ENCODE measurements at regions not wholly inside any gene's neighbourhood (a gene's known extent, or its start where the extent isn't known, plus 50 kb on each side); places are given as distances from the start of the nearest gene placed in this dataset.

GRCh38 chr16:13684819-13685563 is 235.0 kb upstream of the ERCC4 start:
- Histone ChIP-seq H3K9me3 (no peaks in the 10 kb centered on the region), H3K27ac (no peak overlapping the region), H3K4me3 (no peak overlapping the region), H3K36me3 (no peaks in the 10 kb centered on the region), H3K27me3 (no peaks in the 10 kb centered on the region), H3K4me1 (ENCODE audit: insufficient read depth) (no peaks in the 10 kb centered on the region)
- intact Hi-C loops (cut with DNase I), result no loop called here
- WGBS, 3 donors, result 29 to 55% (median 30%) methylated on average over 5 of the region's 5 CpGs
- no peak for DNase-seq
- no peak for TF ChIP-seq POLR2A (IDR thresholded peaks at IDR 0.05)

- no peak for DNase-seq
- H3K27ac ChIP-seq, result no peak overlapping the region
- no peaks in the 10 kb centered on the region for H3K36me3 ChIP-seq
- intact Hi-C loops (cut with DNase I), result loop anchor here in 1 of 4 donors (10.0 kb wide), 1 partner anchor 61 kb away; no protein-coding TSS in a partner anchor
- H3K4me1 ChIP-seq (ENCODE audit: insufficient read depth), result no peaks in the 10 kb centered on the region
- no peaks in the 10 kb centered on the region for H3K9me3 ChIP-seq
- no peak overlapping the region for H3K4me3 ChIP-seq
- no peaks in the 10 kb centered on the region for H3K27me3 ChIP-seq
- TF ChIP-seq POLR2A (IDR thresholded peaks at IDR 0.05) (no peak), EP300 (IDR thresholded peaks at IDR 0.05) (no peak), CTCF (IDR thresholded peaks at IDR 0.05) (no peak)
Measured at GRCh38 chr16:13696017-13696416, 223.9 kb upstream of the ERCC4 start.

- DNase-seq, result no peak
- intact Hi-C loops (cut with DNase I), result loop anchor here in 1 of 4 donors (10.0 kb wide), 1 partner anchor 62 kb away; no protein-coding TSS in a partner anchor
- no peak for TF ChIP-seq CTCF (IDR thresholded peaks at IDR 0.05)
- TF ChIP-seq EP300 (IDR thresholded peaks at IDR 0.05), result no peak
- no peak for TF ChIP-seq POLR2A (IDR thresholded peaks at IDR 0.05)
- Histone ChIP-seq H3K27me3 (no peaks in the 10 kb centered on the region), H3K27ac (no peak overlapping the region), H3K9me3 (no peaks in the 10 kb centered on the region), H3K4me1 (ENCODE audit: insufficient read depth) (no peaks in the 10 kb centered on the region), H3K36me3 (no peaks in the 10 kb centered on the region), H3K4me3 (no peak overlapping the region)
- WGBS, 3 donors, result 87 to 94% (median 91%) methylated on average over 1 of the region's 1 CpG
Measured at GRCh38 chr16:13697013-13697412, 222.9 kb upstream of the ERCC4 start.

- intact Hi-C loops (cut with DNase I), result loop anchor here in 1 of 4 donors (10.0 kb wide), 1 partner anchor 63 kb away; no protein-coding TSS in a partner anchor
- Histone ChIP-seq H3K9me3 (no peaks in the 10 kb centered on the region), H3K36me3 (no peaks in the 10 kb centered on the region), H3K4me3 (no peak overlapping the region), H3K27me3 (no peaks in the 10 kb centered on the region), H3K27ac (no peak overlapping the region), H3K4me1 (ENCODE audit: insufficient read depth) (no peaks in the 10 kb centered on the region)
- no peak for DNase-seq
- TF ChIP-seq EP300 (IDR thresholded peaks at IDR 0.05), result no peak
- TF ChIP-seq POLR2A (IDR thresholded peaks at IDR 0.05), result no peak
- TF ChIP-seq CTCF (IDR thresholded peaks at IDR 0.05), result no peak
Measured at GRCh38 chr16:13697568-13697967, 222.4 kb upstream of the ERCC4 start.

GRCh38 chr16:13702614-13703013 is 217.3 kb upstream of the ERCC4 start:
- intact Hi-C loops (cut with DNase I), result no loop called here
- no peak overlapping the region for H3K27ac ChIP-seq

More at GRCh38 chr16:13702614-13703013, 217.3 kb upstream of the ERCC4 start:
- no peak for DNase-seq
- WGBS, 3 donors, result 50 to 67% (median 57%) methylated on average over 4 of the region's 4 CpGs
- H3K36me3 ChIP-seq, result no peaks in the 10 kb centered on the region
- no peaks in the 10 kb centered on the region for H3K27me3 ChIP-seq
- no peaks in the 10 kb centered on the region for H3K9me3 ChIP-seq
- no peak overlapping the region for H3K4me3 ChIP-seq
- H3K4me1 ChIP-seq (ENCODE audit: insufficient read depth), result no peaks in the 10 kb centered on the region
- no peak for TF ChIP-seq POLR2A (IDR thresholded peaks at IDR 0.05)
- no peak for TF ChIP-seq CTCF (IDR thresholded peaks at IDR 0.05)
- TF ChIP-seq EP300 (IDR thresholded peaks at IDR 0.05), result no peak
